ENCODE measurements at regions not wholly inside any gene's neighbourhood (a gene's known extent, or its start where the extent isn't known, plus 50 kb on each side); places are given as distances from the start of the nearest gene placed in this dataset.

DNA sequence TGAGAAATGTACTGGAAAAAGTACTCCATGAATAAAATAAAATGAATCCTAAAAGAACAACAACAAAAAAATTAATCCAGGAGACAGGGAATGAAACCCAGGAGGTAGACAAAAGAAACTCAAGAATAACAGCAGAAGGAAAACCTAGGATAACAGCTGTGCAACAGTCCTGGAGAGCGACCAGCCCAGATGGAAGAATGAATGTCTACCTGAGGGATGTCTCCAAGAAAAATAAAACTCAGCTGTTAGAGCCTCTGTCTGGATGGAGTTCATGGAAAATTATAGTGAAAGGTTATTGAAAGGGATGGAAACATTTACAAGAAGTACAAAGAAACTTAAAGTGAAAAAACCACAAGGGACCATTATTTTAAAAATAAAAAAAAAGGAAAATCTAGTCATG lies 135.8 kb upstream of the CA10 start:
- no peak for DNase-seq (ENCODE audit: low read depth)
- no peak overlapping the region for H3K4me3 ChIP-seq (ENCODE audit: low read depth, low read length)
- TF ChIP-seq, protein P1, sequence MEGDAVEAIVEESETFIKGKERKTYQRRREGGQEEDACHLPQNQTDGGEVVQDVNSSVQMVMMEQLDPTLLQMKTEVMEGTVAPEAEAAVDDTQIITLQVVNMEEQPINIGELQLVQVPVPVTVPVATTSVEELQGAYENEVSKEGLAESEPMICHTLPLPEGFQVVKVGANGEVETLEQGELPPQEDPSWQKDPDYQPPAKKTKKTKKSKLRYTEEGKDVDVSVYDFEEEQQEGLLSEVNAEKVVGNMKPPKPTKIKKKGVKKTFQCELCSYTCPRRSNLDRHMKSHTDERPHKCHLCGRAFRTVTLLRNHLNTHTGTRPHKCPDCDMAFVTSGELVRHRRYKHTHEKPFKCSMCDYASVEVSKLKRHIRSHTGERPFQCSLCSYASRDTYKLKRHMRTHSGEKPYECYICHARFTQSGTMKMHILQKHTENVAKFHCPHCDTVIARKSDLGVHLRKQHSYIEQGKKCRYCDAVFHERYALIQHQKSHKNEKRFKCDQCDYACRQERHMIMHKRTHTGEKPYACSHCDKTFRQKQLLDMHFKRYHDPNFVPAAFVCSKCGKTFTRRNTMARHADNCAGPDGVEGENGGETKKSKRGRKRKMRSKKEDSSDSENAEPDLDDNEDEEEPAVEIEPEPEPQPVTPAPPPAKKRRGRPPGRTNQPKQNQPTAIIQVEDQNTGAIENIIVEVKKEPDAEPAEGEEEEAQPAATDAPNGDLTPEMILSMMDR (IDR thresholded peaks at IDR 0.05; ENCODE audit: insufficient read depth, low read length): no peak

DNA sequence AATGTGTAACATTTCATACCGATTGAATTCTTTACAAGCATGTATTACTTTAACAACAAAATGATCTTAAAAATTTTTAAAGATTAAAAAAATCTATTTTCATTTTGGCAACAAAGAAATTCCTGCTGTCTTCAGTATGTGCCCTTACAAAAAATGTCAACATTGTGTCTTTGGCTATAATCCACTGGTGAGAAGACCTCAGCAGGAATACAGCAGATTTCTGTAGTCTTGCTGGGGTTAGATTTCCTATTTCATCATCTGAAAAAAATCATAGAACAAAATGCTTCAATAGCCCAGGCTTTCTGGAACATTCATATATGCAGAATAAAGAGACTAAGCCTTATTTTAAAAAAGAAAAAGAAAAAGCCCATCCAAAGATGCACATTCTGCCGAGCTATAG lies 129.1 kb upstream of the CA10 start:
- no peak for DNase-seq (ENCODE audit: low read depth)
- TF ChIP-seq, protein P1 (IDR thresholded peaks at IDR 0.05; ENCODE audit: insufficient read depth, low read length): no peak
- no peak overlapping the region for H3K4me3 ChIP-seq (ENCODE audit: low read depth, low read length)

DNA sequence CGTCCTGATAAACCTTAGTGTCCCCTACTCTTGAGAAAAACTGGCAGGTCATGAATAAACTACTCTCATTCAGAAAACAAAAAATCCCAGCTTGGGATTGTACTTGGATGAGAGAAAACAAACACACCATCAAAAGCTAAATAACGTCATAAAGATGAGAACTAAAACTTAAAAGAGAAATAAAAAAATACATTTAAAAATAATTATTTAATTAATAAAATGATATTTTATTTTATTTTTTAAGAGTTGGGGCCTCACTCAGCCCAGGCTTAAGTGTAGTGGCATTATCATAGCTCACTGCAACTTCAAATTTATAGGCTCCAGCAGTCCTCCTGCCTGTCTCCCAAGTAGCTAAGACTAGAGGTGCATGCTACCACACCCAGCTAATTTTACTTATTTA lies 125.4 kb upstream of the CA10 start:
- no peak overlapping the region for H3K4me3 ChIP-seq (ENCODE audit: low read depth, low read length)
- TF ChIP-seq, protein P1 (IDR thresholded peaks at IDR 0.05; ENCODE audit: insufficient read depth, low read length): no peak
- DNase-seq (ENCODE audit: low read depth): no peak

DNA sequence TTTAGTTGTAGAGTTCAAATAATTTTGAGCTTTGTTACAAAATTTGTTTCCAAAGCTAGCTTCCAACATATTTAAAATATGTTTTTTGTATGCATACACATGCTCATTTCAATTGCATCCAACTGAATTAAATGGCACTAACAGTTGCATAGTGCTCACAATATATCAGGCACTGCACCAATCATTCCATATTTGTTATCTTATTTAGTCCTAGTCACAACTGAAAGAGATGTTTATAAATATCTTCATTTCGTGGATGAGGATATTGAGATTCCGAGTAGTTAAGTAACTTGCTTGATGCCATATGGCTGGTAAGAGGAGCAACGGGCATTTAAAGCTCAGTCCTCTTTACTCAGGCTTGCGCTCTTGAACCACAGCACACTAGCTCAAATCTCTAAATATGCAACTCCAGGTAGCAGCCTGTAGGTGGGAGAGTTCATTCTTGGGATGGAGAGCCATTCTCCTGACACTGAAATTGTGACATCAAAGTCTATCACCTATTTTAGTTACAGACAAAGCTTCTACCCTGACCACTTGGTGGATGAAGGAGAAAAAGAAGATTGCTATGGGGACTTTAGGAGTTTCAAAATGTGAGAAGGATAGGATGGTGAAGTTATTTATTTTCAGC lies 118.0 kb upstream of the CA10 start:
- no peak for DNase-seq (ENCODE audit: low read depth)
- no peak overlapping the region for H3K4me3 ChIP-seq (ENCODE audit: low read depth, low read length)
- TF ChIP-seq, protein P1 (IDR thresholded peaks at IDR 0.05; ENCODE audit: insufficient read depth, low read length): no peak

- H3K4me3 ChIP-seq (ENCODE audit: low read depth, low read length): no peak overlapping the region
- TF ChIP-seq, protein P1 (IDR thresholded peaks at IDR 0.05; ENCODE audit: insufficient read depth, low read length): no peak
- no peak for DNase-seq (ENCODE audit: low read depth)
These were observed 113.3 kb upstream of the CA10 start for GRCh38 chr17:52271781-52272180.

- H3K4me3 ChIP-seq (ENCODE audit: low read depth, low read length): no peak overlapping the region
- no peak for DNase-seq (ENCODE audit: low read depth)
- TF ChIP-seq, protein P1 (IDR thresholded peaks at IDR 0.05; ENCODE audit: insufficient read depth, low read length): no peak
These were observed 96.8 kb upstream of the CA10 start for GRCh38 chr17:52255347-52255746.

DNA sequence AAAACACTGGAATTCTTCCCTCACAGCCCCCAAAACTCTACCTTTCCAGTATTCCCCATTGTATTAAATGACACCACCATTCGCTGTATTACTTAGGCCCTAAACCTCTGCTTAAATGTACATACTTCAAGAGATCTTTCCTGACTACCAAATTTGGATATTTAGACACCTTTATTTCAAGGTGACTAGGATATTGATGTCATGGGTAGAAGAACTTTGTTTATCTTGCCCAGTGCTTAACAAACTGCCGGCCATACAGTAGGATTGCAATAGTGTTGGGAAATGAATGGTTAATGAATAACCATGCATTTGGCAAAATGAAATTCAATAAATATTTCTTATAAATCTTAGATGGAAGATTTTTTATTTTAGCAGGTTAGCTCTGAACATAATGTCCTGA lies 86.2 kb upstream of the CA10 start:
- no peak overlapping the region for H3K4me3 ChIP-seq (ENCODE audit: low read depth, low read length)
- TF ChIP-seq, protein P1 (IDR thresholded peaks at IDR 0.05; ENCODE audit: insufficient read depth, low read length): no peak
- no peak for DNase-seq (ENCODE audit: low read depth)
